ENCODE measurements at regions not wholly inside any gene's neighbourhood (a gene's known extent, or its start where the extent isn't known, plus 50 kb on each side); places are given as distances from the start of the nearest gene placed in this dataset.

GRCh38 chr18:25737710-25738311 is 352.6 kb downstream of the SS18 start:
- DNase-seq (ENCODE audit: insufficient read length) (no peak), FAIRE-seq (no peak)

GRCh38 chr18:25736516-25736915 is 353.9 kb downstream of the SS18 start:
- FAIRE-seq (no peak), DNase-seq (ENCODE audit: insufficient read length) (no peak)
- TF ChIP-seq POLR2A (IDR thresholded peaks at IDR 0.05; ENCODE audit: low read depth, low read length): no peak
- no peak for TF ChIP-seq TAF1 (IDR thresholded peaks at IDR 0.05; ENCODE audit: borderline replicate concordance, low read depth, low read length)
- no peak for TF ChIP-seq POLR2AphosphoS5 (IDR thresholded peaks at IDR 0.05; ENCODE audit: low read depth, low read length)

More at GRCh38 chr18:25737710-25738311, 352.6 kb downstream of the SS18 start:
- TF ChIP-seq POLR2A (IDR thresholded peaks at IDR 0.05; ENCODE audit: low read depth, low read length) (no peak), POLR2AphosphoS5 (IDR thresholded peaks at IDR 0.05; ENCODE audit: low read depth, low read length) (no peak), TAF1 (IDR thresholded peaks at IDR 0.05; ENCODE audit: borderline replicate concordance, low read depth, low read length) (no peak)

- DNase-seq (ENCODE audit: insufficient read length): no peak
These were observed 355.0 kb downstream of the SS18 start for GRCh38 chr18:25735459-25735858.

GRCh38 chr18:25734336-25734735 is 356.1 kb downstream of the SS18 start:
- TF ChIP-seq POLR2AphosphoS5 (IDR thresholded peaks at IDR 0.05; ENCODE audit: low read depth, low read length) (no peak), POLR2A (IDR thresholded peaks at IDR 0.05; ENCODE audit: low read depth, low read length) (no peak), TAF1 (IDR thresholded peaks at IDR 0.05; ENCODE audit: borderline replicate concordance, low read depth, low read length) (no peak)
- FAIRE-seq: no peak
- DNase-seq (ENCODE audit: insufficient read length): no peak

More at GRCh38 chr18:25735459-25735858, 355.0 kb downstream of the SS18 start:
- no peak for TF ChIP-seq TAF1 (IDR thresholded peaks at IDR 0.05; ENCODE audit: borderline replicate concordance, low read depth, low read length)
- no peak for TF ChIP-seq POLR2A (IDR thresholded peaks at IDR 0.05; ENCODE audit: low read depth, low read length)
- TF ChIP-seq POLR2AphosphoS5 (IDR thresholded peaks at IDR 0.05; ENCODE audit: low read depth, low read length): no peak
- FAIRE-seq: no peak

GRCh38 chr18:25732862-25733261 is 357.6 kb downstream of the SS18 start:
- DNase-seq (ENCODE audit: insufficient read length): no peak
- no peak for FAIRE-seq
- TF ChIP-seq POLR2AphosphoS5 (IDR thresholded peaks at IDR 0.05; ENCODE audit: low read depth, low read length): no peak
- no peak for TF ChIP-seq TAF1 (IDR thresholded peaks at IDR 0.05; ENCODE audit: borderline replicate concordance, low read depth, low read length)
- no peak for TF ChIP-seq POLR2A (IDR thresholded peaks at IDR 0.05; ENCODE audit: low read depth, low read length)

GRCh38 chr18:25729072-25729471 is 361.3 kb downstream of the SS18 start:
- no peak for DNase-seq (ENCODE audit: insufficient read length)
- FAIRE-seq: no peak
- TF ChIP-seq POLR2AphosphoS5 (IDR thresholded peaks at IDR 0.05; ENCODE audit: low read depth, low read length) (no peak), TAF1 (IDR thresholded peaks at IDR 0.05; ENCODE audit: borderline replicate concordance, low read depth, low read length) (no peak), POLR2A (IDR thresholded peaks at IDR 0.05; ENCODE audit: low read depth, low read length) (no peak)

GRCh38 chr18:25727281-25727985 is 363.0 kb downstream of the SS18 start:
- DNase-seq (ENCODE audit: insufficient read length): no peak
- no peak for FAIRE-seq
- TF ChIP-seq POLR2AphosphoS5 (IDR thresholded peaks at IDR 0.05; ENCODE audit: low read depth, low read length) (no peak), TAF1 (IDR thresholded peaks at IDR 0.05; ENCODE audit: borderline replicate concordance, low read depth, low read length) (no peak)

GRCh38 chr18:25726298-25726697 is 364.1 kb downstream of the SS18 start:
- FAIRE-seq: no peak
- no peak for DNase-seq (ENCODE audit: insufficient read length)
- TF ChIP-seq TAF1 (IDR thresholded peaks at IDR 0.05; ENCODE audit: borderline replicate concordance, low read depth, low read length) (no peak), POLR2A (IDR thresholded peaks at IDR 0.05; ENCODE audit: low read depth, low read length) (no peak), POLR2AphosphoS5 (IDR thresholded peaks at IDR 0.05; ENCODE audit: low read depth, low read length) (no peak)

GRCh38 chr18:25725501-25725900 is 364.9 kb downstream of the SS18 start:
- no peak for FAIRE-seq
- no peak for DNase-seq (ENCODE audit: insufficient read length)
- TF ChIP-seq POLR2AphosphoS5 (IDR thresholded peaks at IDR 0.05; ENCODE audit: low read depth, low read length) (no peak), POLR2A (IDR thresholded peaks at IDR 0.05; ENCODE audit: low read depth, low read length) (no peak), TAF1 (IDR thresholded peaks at IDR 0.05; ENCODE audit: borderline replicate concordance, low read depth, low read length) (no peak)

GRCh38 chr18:25724997-25725396 is 365.4 kb downstream of the SS18 start:
- no peak for DNase-seq (ENCODE audit: insufficient read length)
- TF ChIP-seq POLR2A (IDR thresholded peaks at IDR 0.05; ENCODE audit: low read depth, low read length) (no peak), TAF1 (IDR thresholded peaks at IDR 0.05; ENCODE audit: borderline replicate concordance, low read depth, low read length) (no peak)
- no peak for FAIRE-seq

- no peak for TF ChIP-seq POLR2AphosphoS5 (IDR thresholded peaks at IDR 0.05; ENCODE audit: low read depth, low read length)
- no peak for TF ChIP-seq POLR2A (IDR thresholded peaks at IDR 0.05; ENCODE audit: low read depth, low read length)
- TF ChIP-seq TAF1 (IDR thresholded peaks at IDR 0.05; ENCODE audit: borderline replicate concordance, low read depth, low read length): no peak
- no peak for FAIRE-seq
- DNase-seq (ENCODE audit: insufficient read length): no peak
These were observed 366.3 kb downstream of the SS18 start for GRCh38 chr18:25724121-25724520.

GRCh38 chr18:25713103-25713502 is 361.1 kb upstream of the ZNF521 start:
- TF ChIP-seq POLR2AphosphoS5 (IDR thresholded peaks at IDR 0.05; ENCODE audit: low read depth, low read length) (no peak), TAF1 (IDR thresholded peaks at IDR 0.05; ENCODE audit: borderline replicate concordance, low read depth, low read length) (no peak), POLR2A (IDR thresholded peaks at IDR 0.05; ENCODE audit: low read depth, low read length) (no peak)
- FAIRE-seq (no peak), DNase-seq (ENCODE audit: insufficient read length) (no peak)

Data from GM12892 (cell line).